Left colon (tissue), 2 donors: ENCODE measurements at regions not wholly inside any gene's neighbourhood (a gene's known extent, or its start where the extent isn't known, plus 50 kb on each side); places are given as distances from the start of the nearest gene placed in this dataset.

Source experiments
- ATAC-seq: fragments of 200-7000 bp; cut with Tn5 transposase; one replicate; pipeline ENCODE4 v1.9.1; 2020; ENCODE audit warnings: mild to moderate bottlenecking, moderate library complexity
- DNase-seq, 2 donors: peaks; one replicate each; pipeline ENCODE4 v3.0.0-alpha.2; 2020
- intact Hi-C, 2 donors: fragments of 100-400 bp; cut with DNase I in 1 of 2; cut with micrococcal nuclease in 1 of 2; formaldehyde crosslinking; loops; one replicate each; pipeline versions ENCODE4 v1.11.2 to v1.14.0; 2022; cut with DNase I, micrococcal nuclease
- donor health status: DM: no; HTN: no; CAD: no.
- donor health status: DM: yes; HTN: yes; CAD: no.

GRCh38 chr15:47975427-47975826, 145.4 kb upstream of the SLC24A5 start:
- intact Hi-C loops, result no loop called here
- no peak for DNase-seq
- ATAC-seq, result no peak

DNA sequence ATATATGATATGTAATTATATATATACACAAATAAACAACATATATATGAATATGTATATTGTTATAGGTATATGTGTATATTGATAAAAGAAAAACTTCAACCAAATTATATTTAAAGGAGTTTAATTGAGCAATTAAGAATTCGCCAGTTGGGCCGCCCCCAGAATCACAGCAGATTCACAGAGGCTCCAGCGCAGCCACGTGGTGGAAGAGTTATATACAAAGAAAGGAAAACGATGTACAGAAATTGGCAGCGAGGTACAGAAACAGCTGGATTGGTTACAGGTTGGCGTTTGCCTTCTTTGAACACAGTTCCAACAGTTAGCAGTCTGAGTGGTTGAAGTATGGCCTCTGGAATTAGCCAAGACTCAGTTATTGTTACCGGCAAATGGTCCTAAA, 137.3 kb upstream of the SLC24A5 start:
- DNase-seq (no peak), ATAC-seq (no peak)
- intact Hi-C loops, result loop anchor here in 1 of 2 donors (10.0 kb wide), 1 partner anchor 269 kb away; the partner anchor contains the start of gene SEMA6D

DNA sequence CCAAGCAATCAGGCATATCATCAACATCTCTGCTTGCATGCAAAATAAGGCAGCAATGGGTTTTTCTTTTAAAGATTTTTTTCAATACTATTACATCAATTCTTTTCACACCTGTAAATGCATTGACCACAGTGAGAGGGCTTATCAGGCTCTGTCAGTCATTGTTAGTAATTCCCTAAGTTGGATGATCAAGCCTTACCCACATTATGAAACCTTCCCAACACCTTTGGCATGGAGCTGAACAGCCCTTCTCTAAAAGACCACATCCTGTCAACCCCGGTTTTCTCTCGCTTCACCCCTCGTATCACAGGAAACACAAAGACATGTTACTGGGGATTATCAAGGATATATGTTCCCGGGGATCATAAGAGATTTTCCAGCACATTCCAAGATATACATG, 135.2 kb upstream of the SLC24A5 start:
- DNase-seq (no peak), ATAC-seq (no peak)
- intact Hi-C loops, result loop anchor here in 1 of 2 donors (5.0 to 10.0 kb wide), 2 partner anchors 271 to 513 kb away; partner anchors contain the start of gene SEMA6D

- intact Hi-C loops, result loop anchor here in 1 of 2 donors (5.0 to 10.0 kb wide), 2 partner anchors 273 to 515 kb away; partner anchors contain the start of gene SEMA6D
- ATAC-seq (no peak), DNase-seq (no peak)
These were observed 133.3 kb upstream of the SLC24A5 start for GRCh38 chr15:47987461-47987860.

- no peak for DNase-seq
- ATAC-seq, result peak; percentile 97
- intact Hi-C loops, result loop anchor here in 1 of 2 donors (2.0 to 10.0 kb wide), 3 partner anchors 273 to 791 kb away; partner anchors contain the start of gene SEMA6D
These were observed 132.8 kb upstream of the SLC24A5 start for GRCh38 chr15:47987908-47988532.

- ATAC-seq, result peak; percentile 48
- no peak for DNase-seq
- intact Hi-C loops, result loop anchor here in 1 of 2 donors (2.0 to 10.0 kb wide), 3 partner anchors 274 to 792 kb away; partner anchors contain the start of gene SEMA6D
These were observed 132.2 kb upstream of the SLC24A5 start for GRCh38 chr15:47988564-47988963.

DNA sequence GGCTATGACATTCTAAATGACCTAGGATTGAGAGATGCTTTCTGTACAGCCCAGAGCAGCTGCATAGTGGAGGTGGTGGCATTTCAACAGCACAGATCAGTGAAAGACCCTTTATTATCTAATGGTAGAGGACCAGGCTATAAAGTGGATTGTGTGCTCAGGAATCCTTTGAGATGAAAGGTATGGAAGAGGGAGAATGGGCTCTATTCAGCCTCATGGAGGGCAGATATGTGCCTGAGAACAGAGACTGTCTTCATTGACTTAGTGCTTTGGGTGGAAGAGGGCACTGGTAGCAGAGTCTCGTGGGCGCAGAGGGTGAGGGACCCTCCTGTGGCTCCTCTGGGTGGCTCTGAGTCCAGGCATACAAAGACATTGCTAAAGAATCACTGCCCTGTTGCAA, 130.0 kb upstream of the SLC24A5 start:
- intact Hi-C loops, result no loop called here
- DNase-seq (no peak), ATAC-seq (no peak)

DNA sequence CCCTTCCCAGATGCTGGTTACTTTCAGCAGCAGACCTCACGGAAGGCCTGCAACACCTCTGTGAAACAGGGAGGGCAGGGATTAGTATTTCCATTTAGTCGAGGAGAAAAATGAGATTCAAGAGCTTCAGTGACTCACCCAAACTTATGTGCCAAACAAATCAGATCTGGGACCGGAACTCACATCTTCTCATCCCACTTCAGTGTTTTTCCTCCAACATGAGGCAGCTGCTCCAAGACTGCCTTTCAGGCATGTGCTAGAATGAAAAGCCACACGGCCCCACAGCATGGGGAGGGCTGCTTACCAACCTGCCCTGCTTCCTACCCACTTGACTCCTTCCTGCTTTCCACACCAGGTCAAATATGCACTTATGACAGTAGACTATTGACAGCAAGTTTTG, 129.4 kb upstream of the SLC24A5 start:
- intact Hi-C loops, result no loop called here
- no peak for DNase-seq
- ATAC-seq, result no peak

DNA sequence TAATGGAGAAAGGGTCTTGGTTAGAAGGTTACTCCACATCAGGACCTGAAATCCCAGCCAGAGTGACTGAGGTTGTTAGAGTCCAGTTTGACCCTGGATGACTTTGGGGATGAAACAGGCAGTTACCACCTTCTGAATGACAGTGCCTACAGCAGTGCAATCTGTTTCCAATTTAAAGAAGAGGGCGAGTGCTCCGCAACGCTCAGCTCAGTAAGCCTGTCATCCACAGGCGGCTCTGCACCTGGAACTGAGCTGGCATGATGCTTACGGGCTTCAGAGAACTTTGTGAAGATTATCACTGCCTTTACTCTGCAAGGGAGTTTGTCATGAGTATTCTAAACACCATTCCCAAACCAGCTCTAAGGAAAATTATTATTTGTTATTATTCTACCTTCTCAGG, 127.7 kb upstream of the SLC24A5 start:
- intact Hi-C loops, result no loop called here
- no peak for DNase-seq

GRCh38 chr15:47997195-47998080, 123.4 kb upstream of the SLC24A5 start:
- intact Hi-C loops, result no loop called here
- DNase-seq, result no peak
- ATAC-seq, result peak; percentile 93

More for the DNA sequence above, 127.7 kb upstream of the SLC24A5 start:
- ATAC-seq, result no peak

DNA sequence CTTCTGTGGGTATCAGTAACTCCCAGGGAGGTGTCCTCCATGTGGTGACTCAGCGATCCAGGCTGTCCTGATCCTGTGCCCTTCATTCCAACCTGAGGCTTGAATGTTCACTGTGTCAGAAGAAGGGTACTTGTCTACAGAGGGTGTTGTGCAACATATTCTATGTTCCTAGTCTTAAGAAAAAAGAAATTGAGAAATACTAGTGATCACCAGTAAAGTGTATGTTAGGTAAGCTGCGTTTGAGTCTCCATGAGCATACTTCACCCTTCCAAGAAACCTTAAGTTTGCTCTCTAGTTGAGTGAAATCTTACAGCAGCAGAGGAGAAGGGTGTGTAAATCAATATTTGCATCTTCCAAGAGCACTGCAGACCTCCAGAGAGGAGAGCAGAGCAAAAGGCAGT, 122.2 kb upstream of the SLC24A5 start:
- intact Hi-C loops, result no loop called here
- ATAC-seq (no peak), DNase-seq (no peak)

DNA sequence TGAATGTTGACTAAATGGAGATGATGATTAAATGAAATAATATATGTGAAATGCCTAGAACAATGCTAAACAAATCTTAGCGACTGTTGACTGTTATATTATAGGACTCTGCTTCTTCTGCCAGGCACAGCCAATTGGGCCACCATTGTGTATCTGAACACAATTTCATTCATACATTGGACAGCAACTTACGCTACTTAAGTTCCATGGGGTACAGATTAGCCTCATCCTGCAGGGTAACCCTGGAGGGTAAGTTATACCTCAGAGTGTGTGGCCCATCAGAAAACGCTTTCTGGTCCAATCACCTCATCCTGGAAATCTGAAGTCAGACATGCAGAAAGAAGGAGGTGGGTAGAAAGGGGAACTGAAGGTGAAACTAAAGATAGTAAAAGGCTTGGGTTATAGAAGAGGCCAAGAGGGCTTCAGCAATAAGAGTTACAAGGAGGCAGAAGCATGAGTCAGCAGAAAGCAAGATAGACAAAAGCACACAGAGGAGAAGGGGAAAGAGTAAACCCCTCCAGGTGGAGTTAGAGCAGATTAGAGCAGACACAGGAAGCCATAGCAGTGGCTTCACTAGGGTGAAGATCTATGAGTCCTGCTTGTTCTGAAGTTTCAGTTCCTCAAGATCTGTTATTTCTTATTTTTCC, 119.3 kb upstream of the SLC24A5 start:
- intact Hi-C loops, result no loop called here
- ATAC-seq (no peak), DNase-seq (no peak)

- DNase-seq (no peak), ATAC-seq (peak; percentile 89)
- intact Hi-C loops, result no loop called here
These were observed 118.0 kb upstream of the SLC24A5 start for GRCh38 chr15:48002767-48003166.

DNA sequence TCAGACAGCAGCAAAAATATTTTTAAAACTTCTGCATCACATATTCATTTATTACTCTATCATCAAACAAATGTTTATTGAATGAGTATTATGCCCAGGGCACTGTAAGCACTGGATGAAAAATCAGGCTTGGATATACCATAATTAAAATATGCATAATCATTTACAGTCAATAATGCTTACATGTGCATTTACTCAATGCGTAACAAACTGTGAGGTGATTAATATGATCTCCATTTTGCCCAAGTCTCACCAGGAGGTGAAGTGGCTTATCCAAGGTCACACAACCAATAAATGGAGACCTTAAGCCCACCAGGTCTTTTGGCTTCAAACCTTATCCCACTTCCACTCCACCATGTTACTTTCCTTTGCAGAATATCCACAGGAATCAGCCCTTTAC, 117.3 kb upstream of the SLC24A5 start:
- ATAC-seq (no peak), DNase-seq (no peak)
- intact Hi-C loops, result no loop called here

- ATAC-seq (no peak), DNase-seq (no peak)
- intact Hi-C loops, result no loop called here
These were observed 115.7 kb upstream of the SLC24A5 start for GRCh38 chr15:48005077-48005476.

- intact Hi-C loops, result no loop called here
These were observed 114.7 kb upstream of the SLC24A5 start for GRCh38 chr15:48006031-48006511.

GRCh38 chr15:48010316-48010715, 110.5 kb upstream of the SLC24A5 start:
- DNase-seq (no peak), ATAC-seq (no peak)
- intact Hi-C loops, result no loop called here

More at GRCh38 chr15:48006031-48006511, 114.7 kb upstream of the SLC24A5 start:
- DNase-seq (peak in 1 of 2 donors; percentile 32), ATAC-seq (peak; percentile 34)

GRCh38 chr15:48012191-48012590, 108.6 kb upstream of the SLC24A5 start:
- intact Hi-C loops, result no loop called here
- ATAC-seq (no peak), DNase-seq (no peak)

GRCh38 chr15:48016865-48017264, 103.9 kb upstream of the SLC24A5 start:
- DNase-seq (no peak), ATAC-seq (peak; percentile 71)
- intact Hi-C loops, result no loop called here
